SIG-M5 treated with dmso at 0.1 percent for 504 hours (cell line): ENCODE measurements at regions not wholly inside any gene's neighbourhood (a gene's known extent, or its start where the extent isn't known, plus 50 kb on each side); places are given as distances from the start of the nearest gene placed in this dataset.

ENCODE experiments used
- DNase-seq: peaks from one replicate; lab custom pipeline; 2025; ENCODE audit not compliant: unreplicated experiment; lab: John Stamatoyannopoulos, UW

GRCh38 chr5:124252191-124252638 lies 494.2 kb downstream of the ZNF608 start:
- DNase-seq = no peak

GRCh38 chr5:124245276-124245675 lies 501.2 kb downstream of the ZNF608 start:
- DNase-seq = no peak

- no peak for DNase-seq
Observed at GRCh38 chr5:124240732-124241131, 505.7 kb downstream of the ZNF608 start.

- no peak for DNase-seq
Observed at GRCh38 chr5:124239572-124239971, 506.9 kb downstream of the ZNF608 start.

- no peak for DNase-seq
Observed at GRCh38 chr5:124238350-124238749, 508.1 kb downstream of the ZNF608 start.

GRCh38 chr5:124237206-124237695 lies 509.2 kb downstream of the ZNF608 start:
- DNase-seq = no peak

GRCh38 chr5:124236361-124237205 lies 509.9 kb downstream of the ZNF608 start:
- DNase-seq = no peak

GRCh38 chr5:124235576-124235975 lies 510.9 kb downstream of the ZNF608 start:
- DNase-seq = no peak

GRCh38 chr5:124234770-124235562 lies 511.5 kb downstream of the ZNF608 start:
- DNase-seq = no peak

- DNase-seq = no peak
Observed at GRCh38 chr5:124234022-124234769, 512.2 kb downstream of the ZNF608 start.

- DNase-seq = no peak
Observed at GRCh38 chr5:124232515-124232914, 513.9 kb downstream of the ZNF608 start.

- no peak for DNase-seq
Observed at GRCh38 chr5:124231802-124232201, 514.6 kb downstream of the ZNF608 start.

- no peak for DNase-seq
Observed at GRCh38 chr5:124231230-124231629, 515.2 kb downstream of the ZNF608 start.

- no peak for DNase-seq
Observed at GRCh38 chr5:124230456-124230855, 516.0 kb downstream of the ZNF608 start.

GRCh38 chr5:124229352-124229751 lies 517.1 kb downstream of the ZNF608 start:
- no peak for DNase-seq

- DNase-seq = no peak
Observed at GRCh38 chr5:124227914-124228313, 518.5 kb downstream of the ZNF608 start.

GRCh38 chr5:124220418-124220817 lies 526.0 kb downstream of the ZNF608 start:
- no peak for DNase-seq

GRCh38 chr5:124212934-124213333 lies 533.5 kb downstream of the ZNF608 start:
- DNase-seq = no peak

- no peak for DNase-seq
Observed at GRCh38 chr5:124210111-124210910, 536.1 kb downstream of the ZNF608 start.

- DNase-seq = no peak
Observed at GRCh38 chr5:124207118-124207517, 539.3 kb downstream of the ZNF608 start.
